Loucy (cell line): ENCODE measurements at regions not wholly inside any gene's neighbourhood (a gene's known extent, or its start where the extent isn't known, plus 50 kb on each side); places are given as distances from the start of the nearest gene placed in this dataset.

Experiments used
- CTCF ChIP-seq: fragments of 200-600 bp; sonication (generic); conservative IDR thresholded peaks from 2 replicates; pipeline ENCODE4 v1.5.1; 2014; ENCODE audit warnings: mild to moderate bottlenecking, antibody characterized with exemption, low read length
- EZH2phosphoT487 ChIP-seq: fragments of 200-600 bp; IDR thresholded peaks from 2 replicates; pipeline ENCODE4 v1.6.1; 2018; ENCODE audit warnings: antibody characterized with exemption, mild to moderate bottlenecking, moderate library complexity, borderline replicate concordance

- no peak for TF ChIP-seq CTCF
- no peak for TF ChIP-seq EZH2phosphoT487
These were observed 74.3 kb upstream of the IGFBP5 start for GRCh38 chr2:216769626-216770025.
